Iris pigment epithelial cell (primary cell): ENCODE measurements at regions not wholly inside any gene's neighbourhood (a gene's known extent, or its start where the extent isn't known, plus 50 kb on each side); places are given as distances from the start of the nearest gene placed in this dataset.
"Not testable (repeated sequence)": the region's sequence is repeated elsewhere in the genome, so short reads cannot be mapped to it uniquely, and the experiment has no call there.

ENCODE experiments used
- DNase-seq: peaks from one replicate; pipeline ENCODE4 v3.0.0-alpha.2; 2011; ENCODE audit warnings: low read depth

DNA sequence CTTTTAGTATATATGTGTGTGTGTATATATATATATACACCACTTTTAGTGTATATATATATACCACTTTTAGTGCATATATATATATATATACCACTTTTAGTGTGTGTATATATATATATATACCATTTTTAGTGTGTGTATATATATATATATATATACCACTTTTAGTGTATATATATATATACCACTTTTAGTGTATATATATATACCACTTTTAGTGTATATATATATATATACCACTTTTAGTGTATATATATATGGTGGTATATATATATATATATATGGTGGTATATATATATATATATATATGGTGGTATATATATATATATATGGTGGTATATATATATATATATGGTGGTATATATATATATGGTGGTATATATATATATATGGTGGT lies 79.5 kb upstream of the ANK3 start:
- not testable (repeated sequence) for DNase-seq

DNA sequence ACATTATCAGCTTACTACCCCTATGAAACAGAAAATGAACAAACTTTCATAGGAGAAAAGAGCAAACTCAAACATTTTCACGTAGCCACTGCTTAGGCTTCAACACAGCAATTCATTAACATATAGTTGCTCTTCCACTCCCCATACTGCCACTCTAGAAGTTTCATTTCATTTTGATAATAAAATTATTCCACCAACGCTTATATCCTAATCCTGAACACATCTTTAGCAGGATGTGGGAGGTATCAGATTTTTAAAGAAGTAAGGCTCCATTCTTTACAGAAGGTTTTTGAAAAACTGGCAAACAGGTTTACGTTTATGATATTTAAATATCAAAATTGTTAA lies 77.5 kb upstream of the ANK3 start:
- DNase-seq: no peak

DNA sequence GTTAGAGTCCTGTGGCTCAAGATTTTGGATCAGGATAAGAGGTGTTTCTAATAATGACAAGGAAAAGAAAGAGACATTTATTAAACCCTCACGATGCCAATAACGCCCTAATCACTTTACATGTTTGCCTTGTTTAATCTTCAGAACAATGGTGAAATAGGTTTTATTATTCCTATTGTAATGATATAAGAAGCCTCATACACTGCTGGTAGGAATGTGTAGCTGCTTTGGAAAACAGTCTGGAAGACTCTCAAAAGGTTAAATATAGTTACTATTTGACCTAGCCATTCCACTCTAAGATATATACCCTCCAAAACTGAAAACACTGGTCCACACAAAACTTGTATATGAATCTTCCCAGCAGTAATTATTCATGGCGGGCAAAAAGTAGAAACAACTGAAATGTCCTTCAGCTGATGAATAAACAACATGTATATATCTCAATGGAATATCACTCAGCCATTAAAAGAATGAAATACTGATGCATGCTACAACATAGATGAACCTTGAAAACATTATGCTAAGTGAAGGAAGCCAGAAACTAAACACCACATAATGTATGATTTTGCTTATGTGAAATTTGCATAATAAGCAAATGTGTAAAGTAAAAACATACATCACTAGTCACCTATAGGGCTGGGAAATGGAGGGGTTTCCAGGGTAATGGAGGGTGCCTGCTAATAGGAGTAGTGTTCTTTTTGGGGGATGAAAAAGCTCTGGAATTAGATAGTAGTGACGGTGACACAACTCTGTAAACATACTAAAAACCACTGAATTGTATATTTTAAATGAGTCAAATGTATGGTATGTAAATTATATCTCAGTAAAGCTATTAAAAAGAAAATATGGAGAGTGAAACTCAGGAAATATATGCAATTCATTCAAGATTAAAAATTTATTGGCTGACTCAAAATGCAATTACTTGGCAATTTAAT lies 76.9 kb upstream of the ANK3 start:
- DNase-seq: peak; percentile 22

DNA sequence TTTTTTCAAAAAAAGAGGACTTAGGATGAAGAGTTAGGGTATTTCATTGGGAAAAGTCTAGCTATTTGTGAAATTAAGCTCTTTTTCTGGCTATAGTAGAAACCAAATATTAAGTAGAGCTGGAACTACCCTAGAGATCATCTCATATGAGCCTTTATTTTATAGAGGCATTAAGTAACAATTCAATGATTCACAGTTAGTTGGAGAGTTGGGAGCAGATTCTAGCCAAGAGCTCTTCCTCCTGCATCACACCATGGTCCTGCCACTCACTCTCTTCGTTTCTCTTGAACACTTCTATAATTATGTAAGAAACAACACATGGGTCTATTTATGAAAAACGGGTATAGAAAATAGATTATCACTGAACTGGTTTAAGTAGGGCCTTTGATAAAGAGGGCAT lies 76.1 kb upstream of the ANK3 start:
- DNase-seq: peak; percentile 55

DNA sequence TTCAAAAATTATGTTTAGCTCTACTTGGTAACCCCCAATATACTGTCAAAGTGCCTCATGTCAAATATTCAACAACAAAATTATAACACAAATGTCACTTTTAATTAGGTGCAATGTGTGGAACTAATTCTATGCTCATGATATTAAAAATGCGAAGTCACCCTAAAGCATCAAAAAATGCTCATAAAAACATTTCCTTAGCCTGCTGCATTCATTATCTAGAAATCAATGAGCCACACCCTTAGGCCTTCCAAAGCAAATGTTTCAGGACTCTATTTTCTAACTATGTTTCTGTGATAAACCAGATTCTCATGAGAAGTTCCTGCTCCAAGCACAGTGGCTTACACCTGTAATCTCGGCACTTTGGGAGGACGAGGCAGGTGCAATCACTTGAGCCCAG lies 75.0 kb upstream of the ANK3 start:
- no peak for DNase-seq

DNA sequence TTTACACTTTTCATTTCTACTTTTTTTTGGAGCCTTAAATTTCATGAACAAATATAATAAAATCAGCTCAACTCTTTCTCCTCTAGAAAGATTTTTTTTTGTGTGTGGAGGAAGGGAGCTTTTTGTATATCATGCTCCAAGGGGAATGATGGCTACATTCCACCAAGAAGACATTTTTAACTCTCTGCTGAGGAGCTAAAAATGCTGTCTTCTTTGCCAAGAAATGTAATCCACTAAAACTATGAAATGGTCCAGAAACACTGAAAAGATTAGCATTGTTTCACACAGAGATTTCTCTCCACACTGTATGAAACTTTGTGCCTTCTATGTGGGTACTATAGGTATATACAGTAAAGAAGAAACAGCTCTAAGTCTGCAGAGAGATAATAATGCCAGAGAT lies 74.1 kb upstream of the ANK3 start:
- no peak for DNase-seq

DNA sequence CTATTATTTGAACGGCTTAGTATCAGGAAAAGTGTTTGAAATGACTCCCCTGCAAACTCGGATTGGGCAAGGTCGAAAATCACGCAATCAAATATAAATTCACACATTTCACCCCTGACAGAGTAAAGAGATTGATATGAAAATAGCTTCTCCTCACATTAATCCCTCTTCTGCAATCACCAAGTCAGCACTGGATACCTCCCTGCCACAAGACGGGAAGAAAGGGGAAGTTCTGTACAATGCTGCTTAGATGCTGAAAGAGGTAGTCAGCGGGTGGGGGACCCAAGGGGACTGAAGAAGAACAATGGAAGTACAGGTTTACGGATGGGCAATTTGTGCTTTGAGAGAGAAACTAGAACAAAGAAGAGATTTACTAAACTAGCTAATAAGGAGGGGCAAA lies 72.0 kb upstream of the ANK3 start:
- DNase-seq: no peak

DNA sequence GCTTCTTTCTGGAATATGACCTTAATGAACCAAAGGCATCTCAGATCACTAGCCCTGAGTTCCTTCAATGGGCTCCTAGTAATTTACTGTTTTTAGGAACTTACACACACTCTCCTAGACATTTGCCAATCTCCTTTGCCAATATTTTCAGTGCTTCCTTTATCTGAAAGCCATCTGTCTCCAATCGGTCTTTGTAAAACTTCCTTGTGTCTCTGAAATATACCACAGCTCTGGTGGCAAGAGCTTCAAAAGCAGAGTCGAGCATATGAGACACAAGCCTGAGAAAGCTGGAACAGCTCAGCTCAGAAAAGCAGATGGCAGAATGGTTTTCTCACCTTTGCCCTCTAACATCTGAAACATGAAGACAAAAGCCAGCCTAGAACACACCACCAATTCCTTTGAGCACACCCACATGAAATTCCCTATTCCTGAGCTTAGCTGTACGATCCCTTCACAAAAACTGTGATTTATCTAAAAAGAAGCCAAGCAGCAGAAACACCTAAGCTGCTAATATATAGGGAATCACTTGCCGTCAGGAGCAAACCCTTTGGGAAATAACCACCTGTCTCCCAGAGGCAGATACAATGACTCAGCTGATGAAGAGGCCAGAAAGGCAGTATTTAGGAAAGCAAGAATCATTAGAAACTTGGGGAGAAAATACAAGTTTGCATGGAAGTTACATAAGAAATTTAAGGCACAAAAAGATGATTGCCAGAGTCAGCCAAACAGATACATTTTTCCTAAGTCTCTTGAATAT lies 70.2 kb upstream of the ANK3 start:
- no peak for DNase-seq

DNA sequence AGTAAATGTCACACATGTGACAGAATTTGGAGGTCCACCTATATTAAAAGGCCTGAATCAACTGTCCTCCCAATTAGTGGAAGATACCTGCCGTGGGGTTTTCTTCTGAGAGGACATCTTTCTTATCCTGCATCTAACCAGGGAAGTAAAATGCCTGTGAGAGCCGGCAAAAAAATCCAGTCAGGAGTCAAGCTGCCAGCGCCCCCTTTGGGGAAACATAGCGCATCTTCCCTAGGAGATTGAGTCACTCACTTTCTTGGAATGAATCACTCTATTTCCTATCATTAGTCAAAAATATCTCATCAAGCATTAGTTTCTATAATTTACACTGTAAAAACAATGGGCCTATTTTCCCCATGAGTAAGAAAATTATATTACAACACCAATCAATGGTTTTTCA lies 66.4 kb upstream of the ANK3 start:
- DNase-seq: no peak

DNA sequence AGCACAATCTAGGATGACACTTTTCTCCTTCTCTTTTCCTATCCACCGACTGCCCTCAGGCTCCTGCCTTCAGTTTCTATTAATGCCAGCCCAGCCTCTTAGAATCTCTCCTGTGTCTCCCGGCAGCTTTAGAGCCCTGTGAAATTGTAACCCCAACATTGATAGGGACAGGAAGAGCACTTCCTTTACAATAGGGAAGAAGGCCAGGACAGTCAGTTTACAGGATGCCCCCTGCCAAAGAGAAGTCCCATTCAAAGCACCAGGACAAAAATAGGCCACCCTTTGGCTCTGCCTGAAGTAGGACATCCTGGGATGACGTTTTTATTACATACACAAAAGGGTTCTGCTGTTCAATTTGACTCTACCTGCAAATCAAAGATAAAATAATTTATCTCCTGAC lies 64.7 kb upstream of the ANK3 start:
- DNase-seq: no peak

DNA sequence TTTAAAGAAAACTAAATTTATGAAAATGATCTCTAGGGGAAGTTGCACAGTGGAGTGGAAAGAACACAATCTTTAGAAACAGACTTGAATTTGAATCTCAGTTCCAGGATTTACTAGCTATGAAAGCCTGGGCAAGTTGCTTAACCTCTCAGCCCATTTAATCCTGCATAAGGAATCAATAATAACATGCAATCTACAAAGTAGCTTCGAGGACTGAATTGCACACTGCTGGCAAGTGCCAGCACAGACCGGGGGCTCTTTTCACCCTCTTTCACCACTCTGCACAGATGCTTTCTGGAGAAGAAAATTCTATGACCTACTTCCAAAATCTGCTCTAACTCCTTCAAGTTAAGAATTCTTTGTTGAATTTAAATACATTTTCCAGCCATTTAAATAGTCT lies 63.4 kb upstream of the ANK3 start:
- DNase-seq: no peak

DNA sequence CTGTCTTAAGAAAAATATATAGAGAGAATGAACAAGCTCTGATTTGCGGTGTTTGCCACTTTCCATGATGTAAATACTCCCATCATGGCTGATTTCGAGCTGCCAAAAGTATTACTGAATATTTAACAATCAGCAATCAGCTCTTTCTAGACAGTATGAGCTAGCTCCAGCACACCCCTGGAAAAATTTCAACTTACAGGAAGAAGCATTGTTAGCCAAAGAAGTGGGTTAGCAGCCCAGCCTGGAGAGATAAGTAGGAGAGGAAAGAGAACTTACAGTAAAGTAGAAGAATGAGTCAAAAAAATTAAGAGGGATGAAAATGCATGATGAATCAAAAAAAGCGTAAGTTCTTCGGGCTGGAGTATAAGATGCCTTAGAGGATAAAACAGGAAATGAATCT lies 60.6 kb upstream of the ANK3 start:
- no peak for DNase-seq

DNA sequence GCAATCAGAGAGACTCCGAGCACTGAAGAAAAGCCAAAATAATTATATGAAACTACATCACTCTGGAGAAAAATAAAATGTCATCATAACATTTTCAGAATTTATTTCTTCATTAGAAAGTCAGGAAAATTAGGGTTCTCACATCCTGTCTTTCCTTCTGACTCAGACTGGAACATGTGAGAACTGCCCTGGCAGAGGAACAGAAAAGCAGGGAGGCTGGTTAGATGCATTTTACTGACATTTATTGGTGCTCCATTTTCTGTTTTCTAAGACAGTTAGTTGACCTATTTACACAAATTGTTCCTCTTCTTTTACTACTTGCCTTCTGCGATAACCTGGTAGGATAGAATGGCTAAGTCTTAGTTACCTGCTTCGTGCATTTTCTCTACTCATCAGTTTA lies 58.6 kb upstream of the ANK3 start:
- peak; percentile 11 for DNase-seq

DNA sequence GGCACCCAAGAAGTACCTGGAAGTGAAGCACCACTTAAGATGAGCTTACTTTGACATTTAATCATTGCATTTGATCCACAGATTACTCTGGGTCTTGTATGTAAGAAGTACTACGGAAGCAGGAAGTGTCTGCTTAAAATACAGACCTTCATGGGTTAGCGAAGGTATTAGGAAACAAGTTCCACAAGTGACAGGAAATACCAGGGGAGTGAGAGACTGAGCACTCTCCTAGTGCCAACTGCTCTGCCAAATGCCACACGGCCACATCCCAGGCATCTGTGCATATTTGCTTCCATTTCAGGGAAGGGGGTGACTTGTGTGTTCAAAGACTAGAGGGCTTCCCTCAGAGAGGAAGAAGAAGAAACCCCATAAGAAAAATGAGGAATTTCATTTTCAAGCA lies 57.2 kb upstream of the ANK3 start:
- peak; percentile 16 for DNase-seq

DNA sequence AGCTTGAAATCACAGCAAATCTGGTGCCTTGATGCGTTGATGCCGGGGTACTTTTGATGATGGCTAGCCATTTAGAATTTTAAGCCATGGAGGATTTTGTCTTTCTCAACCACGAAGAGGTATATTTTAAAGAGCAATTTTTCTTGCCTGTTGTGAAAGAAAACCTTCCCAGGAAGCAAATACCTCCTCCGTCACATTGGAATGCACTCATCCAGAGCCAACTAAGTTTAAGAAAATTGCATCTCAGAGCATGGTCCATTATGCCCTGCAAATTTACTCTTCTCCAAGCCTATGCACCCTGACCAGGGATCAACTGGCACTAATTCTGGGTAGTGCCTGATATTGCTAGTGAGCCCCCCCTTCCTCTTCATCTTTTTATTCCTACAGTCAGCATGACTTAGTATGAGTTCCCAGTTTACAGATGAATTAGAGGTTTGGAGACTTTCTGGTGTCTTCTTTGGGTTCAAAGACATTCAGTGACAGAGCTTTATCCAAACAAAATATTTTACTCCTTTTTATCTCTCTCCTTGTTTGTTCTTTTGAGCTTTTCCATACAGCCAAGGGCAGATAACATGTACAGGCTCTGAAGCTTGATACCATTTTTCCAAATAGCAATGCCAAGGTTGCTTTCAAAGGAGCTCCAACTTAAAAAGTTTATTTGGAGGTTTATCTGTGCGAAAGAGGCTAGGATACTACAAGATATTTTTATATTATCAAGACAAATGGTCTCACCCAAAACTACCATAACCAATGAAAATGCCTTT lies 56.6 kb upstream of the ANK3 start:
- DNase-seq: peak; percentile 51

DNA sequence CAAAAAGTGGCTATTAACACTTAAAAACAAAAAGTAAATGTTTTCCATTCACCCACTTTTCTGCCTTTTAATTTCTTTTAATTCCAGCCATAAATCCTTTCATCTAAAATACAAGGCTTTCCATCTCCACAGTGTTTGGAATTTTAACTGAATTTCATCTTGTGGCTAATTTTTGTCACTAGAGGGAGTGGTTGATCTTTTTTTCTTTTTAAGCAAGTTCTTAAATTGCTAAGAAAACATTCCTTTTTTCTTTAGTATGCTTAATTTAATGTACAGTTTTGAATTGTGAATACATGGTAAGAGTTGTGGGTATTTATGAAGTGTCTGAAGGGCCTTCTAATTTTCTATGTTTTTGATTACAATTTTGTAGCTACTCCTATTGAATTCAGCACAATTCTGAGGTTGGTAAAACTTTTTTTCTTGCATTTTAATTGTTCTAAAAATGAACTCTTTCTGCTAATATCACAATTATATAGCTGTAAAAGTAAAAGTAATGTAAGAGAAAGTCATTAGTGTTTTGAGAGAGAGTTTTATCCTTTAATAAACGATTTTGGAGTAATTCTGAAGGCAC lies 54.9 kb upstream of the ANK3 start:
- DNase-seq: peak; percentile 52

DNA sequence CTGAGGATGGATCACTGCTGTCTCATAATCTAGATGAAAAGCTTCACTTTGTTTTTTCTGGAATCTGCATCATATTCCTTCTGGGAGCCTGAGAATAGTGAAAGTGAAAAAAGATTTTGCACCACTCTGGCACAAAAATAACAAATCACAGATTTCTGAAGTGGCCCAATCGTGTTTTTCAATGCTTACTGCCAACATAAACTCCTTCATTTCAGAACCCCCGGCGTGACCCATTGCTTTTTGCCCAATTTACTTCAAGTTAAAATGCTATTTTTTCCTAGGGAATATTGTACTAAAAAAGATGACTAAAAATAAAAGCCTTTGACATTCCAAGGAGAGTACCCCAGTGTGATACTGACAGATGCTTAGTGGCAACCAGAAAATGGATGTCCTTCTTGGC lies 53.7 kb upstream of the ANK3 start:
- no peak for DNase-seq

DNA sequence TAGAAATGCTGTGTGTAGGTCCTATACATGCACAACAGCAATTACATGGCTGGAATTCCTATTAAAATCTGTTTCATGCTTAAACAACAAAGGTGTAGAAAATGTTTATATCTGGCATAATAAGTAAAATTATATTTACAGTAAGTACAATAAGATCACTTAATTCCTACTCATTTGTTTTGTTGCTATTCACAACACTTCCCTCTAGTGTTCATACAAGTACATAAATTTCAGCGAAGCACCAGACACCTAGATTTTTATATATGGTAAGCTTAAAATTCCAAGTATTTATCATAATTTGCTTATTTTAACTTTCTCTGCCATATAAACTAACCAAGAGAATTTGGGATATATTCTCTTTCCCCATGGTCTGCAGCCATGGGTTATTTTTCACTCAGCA lies 51.8 kb upstream of the ANK3 start:
- DNase-seq: peak; percentile 52

DNA sequence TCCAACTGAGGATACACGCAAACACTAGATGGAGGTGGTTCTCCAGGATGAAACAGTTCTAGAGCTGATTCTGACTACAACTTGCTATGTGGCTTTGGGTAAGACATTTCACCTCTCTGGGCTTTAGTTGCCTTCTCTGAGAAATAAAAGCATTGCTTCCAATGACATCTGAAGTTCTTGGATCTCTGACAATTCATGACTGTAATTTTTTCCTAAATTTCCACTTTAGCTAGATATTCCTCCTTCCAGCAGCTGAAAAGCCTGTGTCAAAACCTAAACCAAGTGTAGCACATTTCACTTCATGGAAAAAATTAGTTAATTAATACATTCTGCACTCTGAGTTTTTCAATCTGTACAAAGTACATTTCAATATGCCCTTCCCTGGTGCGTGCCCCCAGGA lies 50.0 kb upstream of the ANK3 start:
- DNase-seq: no peak
